Right lobe of liver (tissue), 6 donors: ENCODE measurements at regions not wholly inside any gene's neighbourhood (a gene's known extent, or its start where the extent isn't known, plus 50 kb on each side); places are given as distances from the start of the nearest gene placed in this dataset.

Experiments
- ATAC-seq, 4 donors: fragments of 200-7000 bp; cut with Tn5 transposase; one replicate each; pipeline ENCODE4 v1.9.1; 2020; ENCODE audit warnings: mild to moderate bottlenecking in 4 of 4, moderate library complexity in 4 of 4
- DNase-seq, 3 donors: peaks; one replicate each; pipeline ENCODE4 v3.0.0-alpha.2; 2020
- H3K27ac ChIP-seq, 3 donors: fragments of 200-600 bp; one replicate each; pipeline ENCODE4 v1.8.0; 2022
- H3K27me3 ChIP-seq, 2 donors: fragments of 200-600 bp; one replicate each; pipeline ENCODE4 v1.8.0; 2022
- H3K36me3 ChIP-seq, 4 donors: fragments of 200-600 bp; sonication (generic) in 1 of 4; one replicate each; pipeline versions ENCODE4 v1.5.1 to v1.8.0; 2017 to 2022; ENCODE audit warnings: control low read depth in 1 of 4
- H3K4me1 ChIP-seq, 4 donors: fragments of 200-600 bp; sonication (generic) in 1 of 4; one replicate each; pipeline versions ENCODE4 v1.5.1 to v1.8.0; 2017 to 2022; ENCODE audit warnings: control low read depth in 1 of 4
- H3K4me3 ChIP-seq, 3 donors: fragments of 200-600 bp; one replicate each; pipeline ENCODE4 v1.8.0; 2022
- H3K9me3 ChIP-seq, 4 donors: fragments of 200-600 bp; sonication (generic) in 1 of 4; one replicate each; pipeline versions ENCODE4 v1.5.1 to v1.8.0; 2017 to 2022; ENCODE audit warnings: control low read depth in 1 of 4
- CTCF ChIP-seq, 4 donors: fragments of 200-600 bp in 3 of 4; fragments of 450-650 bp in 1 of 4; IDR thresholded peaks; one replicate each; pipeline versions ENCODE4 v1.5.1 to v1.8.0; 2016 to 2022; ENCODE audit warnings: antibody characterized with exemption in 4 of 4, mild to moderate bottlenecking in 2 of 4
- POLR2A ChIP-seq: fragments of 450-650 bp; IDR thresholded peaks from one replicate; pipeline ENCODE4 v1.6.1; 2017; ENCODE audit warnings: antibody characterized with exemption, mild to moderate bottlenecking
- WGBS: methylation state at CpG from one replicate; pipeline ENCODE4 v1.1.6; 2018; ENCODE audit warnings: low coverage, low lambda C conversion rate; ENCODE audit not compliant: insufficient coverage; ENCODE audit errors: missing lambda C conversion rate; 5-methylcytosine and 5-hydroxymethylcytosine counted together
- intact Hi-C, 2 donors: fragments of 100-400 bp; cut with DNase I; formaldehyde crosslinking; loops; one replicate each; pipeline versions ENCODE4 v1.11.2 to v1.14.1; 2022
- donor health status: DM: no; HTN: yes; CAD: no.
- donor health status: DM: no; HTN: no; CAD: no.
- donor health status: DM: no; HTN: no; CAD: no.
- donor health status: DM: no; HTN: yes; CAD: no.
- donor health status: DM: no; HTN: yes; CAD: no.

DNA sequence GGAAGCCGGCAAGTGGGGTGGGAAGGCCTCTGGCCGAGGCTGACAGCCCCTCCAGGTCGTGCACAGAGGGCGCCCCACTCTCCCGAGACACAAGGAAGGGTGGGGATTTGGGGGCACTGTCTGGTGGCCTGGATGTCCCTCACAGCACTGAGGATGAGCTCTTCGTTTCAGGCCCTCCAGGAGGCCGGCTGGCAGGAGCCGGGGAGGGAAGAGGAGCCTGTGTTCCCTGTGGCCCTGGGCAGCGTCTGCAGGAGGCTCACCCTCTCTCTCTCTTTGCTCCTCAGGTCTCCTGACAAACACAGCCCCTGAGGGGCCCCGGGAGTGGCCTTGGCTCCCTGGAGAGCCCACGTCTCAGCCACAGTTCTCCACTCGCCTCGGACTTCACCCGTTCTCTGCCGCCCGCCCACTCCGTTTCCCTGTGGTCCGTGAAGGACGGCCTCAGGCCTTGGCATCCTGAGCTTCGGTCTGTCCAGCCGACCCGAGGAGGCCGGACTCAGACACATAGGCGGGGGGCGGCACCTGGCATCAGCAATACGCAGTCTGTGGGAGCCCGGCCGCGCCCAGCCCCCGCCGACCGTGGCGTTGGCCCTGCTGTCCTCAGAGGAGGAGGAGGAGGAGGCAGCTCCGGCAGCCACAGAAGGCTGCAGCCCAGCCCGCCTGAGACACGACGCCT is 1078.0 kb downstream of the BRD1 start:
- no peaks in the 10 kb centered on the region for H3K27me3 ChIP-seq
- intact Hi-C loops, result no loop called here
- no peaks in the 10 kb centered on the region for H3K9me3 ChIP-seq
- no peaks in the 10 kb centered on the region for H3K36me3 ChIP-seq
- H3K4me1 ChIP-seq, result no peaks in the 10 kb centered on the region
- no peak overlapping the region for H3K27ac ChIP-seq
- H3K4me3 ChIP-seq, result no peak overlapping the region
- ATAC-seq (no peak), DNase-seq (no peak)
- 70% methylated on average over 2 of the region's 37 CpGs for WGBS
- TF ChIP-seq CTCF (IDR thresholded peaks at IDR 0.05) (no peak), POLR2A (no peak)

DNA sequence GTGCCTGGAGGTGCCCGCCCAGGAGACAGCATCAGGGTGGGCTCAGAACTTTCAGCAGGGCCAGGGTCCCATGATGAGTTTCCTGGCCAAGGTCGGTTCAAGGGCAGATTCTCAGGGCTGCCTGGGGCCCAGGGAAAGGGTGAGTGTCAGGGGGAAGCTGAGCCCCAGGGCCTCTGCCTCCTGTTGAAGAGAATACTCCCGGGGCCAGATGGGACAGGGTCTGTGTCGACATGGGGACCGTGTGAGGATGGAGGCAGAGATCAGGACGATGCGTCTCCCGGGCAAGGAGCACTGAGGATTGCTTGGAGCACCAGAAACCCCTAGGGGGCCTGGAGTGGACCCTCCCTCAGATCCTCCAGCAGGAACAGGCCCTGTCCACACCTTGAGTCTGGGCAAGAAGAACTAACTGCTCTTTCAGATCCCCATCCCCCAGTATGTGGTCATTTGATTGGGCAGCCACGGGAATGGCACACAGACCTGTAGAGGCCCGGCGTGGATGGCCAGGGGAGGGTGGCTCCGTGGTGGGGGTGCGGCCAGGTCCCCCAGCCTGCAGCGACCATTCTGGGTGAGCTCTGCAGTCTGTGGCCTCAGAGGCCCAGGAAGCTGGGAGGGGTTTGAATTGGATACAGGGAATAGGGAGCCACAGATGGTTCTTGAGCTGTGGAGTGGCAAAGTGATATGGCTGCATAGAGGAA is 1078.7 kb downstream of the BRD1 start:
- Histone ChIP-seq H3K36me3 (no peaks in the 10 kb centered on the region), H3K4me1 (no peaks in the 10 kb centered on the region), H3K9me3 (no peaks in the 10 kb centered on the region), H3K27me3 (no peaks in the 10 kb centered on the region), H3K4me3 (no peak overlapping the region), H3K27ac (no peak overlapping the region)
- no peak for DNase-seq
- ATAC-seq, result no peak
- TF ChIP-seq POLR2A (no peak), CTCF (IDR thresholded peaks at IDR 0.05) (no peak)
- WGBS, result 23% methylated on average over 3 of the region's 14 CpGs
- intact Hi-C loops, result no loop called here

GRCh38 chr22:48748113-48748859 is 1079.4 kb downstream of the BRD1 start:
- intact Hi-C loops, result no loop called here
- no peak for ATAC-seq

More at GRCh38 chr22:48748113-48748859, 1079.4 kb downstream of the BRD1 start:
- H3K4me1 ChIP-seq, result no peaks in the 10 kb centered on the region
- H3K9me3 ChIP-seq, result no peaks in the 10 kb centered on the region
- H3K4me3 ChIP-seq, result no peak overlapping the region
- no peak for DNase-seq
- TF ChIP-seq CTCF (IDR thresholded peaks at IDR 0.05) (no peak), POLR2A (no peak)
- 80% methylated on average over 1 of the region's 20 CpGs for WGBS
- H3K36me3 ChIP-seq, result no peaks in the 10 kb centered on the region
- H3K27me3 ChIP-seq, result no peaks in the 10 kb centered on the region
- H3K27ac ChIP-seq, result no peak overlapping the region
